ENCODE measurements at regions not wholly inside any gene's neighbourhood (a gene's known extent, or its start where the extent isn't known, plus 50 kb on each side); places are given as distances from the start of the nearest gene placed in this dataset.

DNA sequence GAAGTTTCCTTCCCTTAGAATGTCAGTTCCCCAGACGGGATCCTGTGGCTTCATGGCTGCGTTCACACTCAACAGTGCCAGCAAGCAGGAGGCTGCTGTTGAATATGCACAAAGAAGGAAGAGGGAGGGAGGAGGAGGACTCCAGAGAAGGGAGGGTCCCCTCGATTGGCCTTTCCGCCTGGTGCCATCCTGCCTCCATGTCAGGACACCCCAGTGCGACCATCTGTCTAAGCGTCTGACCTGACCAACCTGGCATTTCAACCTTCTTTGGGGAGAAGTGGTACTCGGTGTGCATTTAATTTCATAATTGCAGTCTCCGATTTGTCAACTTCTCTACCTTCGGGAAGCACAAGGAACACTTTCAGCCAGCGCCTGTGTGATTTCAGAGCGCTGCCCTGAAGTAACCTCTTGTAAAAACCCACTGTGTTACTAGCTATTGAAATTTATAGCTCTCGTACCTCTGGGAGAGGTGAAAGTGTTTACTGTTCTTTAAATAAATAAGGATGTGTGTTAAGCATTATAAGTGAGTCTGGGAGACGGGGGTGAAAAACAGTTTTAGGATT is 1491.9 kb downstream of the TBC1D22A start:
- no peak overlapping the region for H3K9ac ChIP-seq (ENCODE audit: low read length)
- ATAC-seq (no peak), DNase-seq (no peak)
- H3K79me2 ChIP-seq (ENCODE audit: low read length): no peaks in the 10 kb centered on the region
- no peaks in the 10 kb centered on the region for H3K9me2 ChIP-seq (replicated peaks; ENCODE audit: low read length)
- H3K27me3 ChIP-seq (ENCODE audit: low read length): 0 out of 2 replicates have a peak, but pooled peaks cover 6% of the 10 kb centered on the region
- no peaks in the 10 kb centered on the region for H3K36me3 ChIP-seq (ENCODE audit: low read depth, low read length)
- no peaks in the 10 kb centered on the region for H3F3A ChIP-seq (ENCODE audit: low read length, unreplicated experiment)
- H3K27ac ChIP-seq (ENCODE audit: low read length): no peak overlapping the region
- TF ChIP-seq, protein P1, sequence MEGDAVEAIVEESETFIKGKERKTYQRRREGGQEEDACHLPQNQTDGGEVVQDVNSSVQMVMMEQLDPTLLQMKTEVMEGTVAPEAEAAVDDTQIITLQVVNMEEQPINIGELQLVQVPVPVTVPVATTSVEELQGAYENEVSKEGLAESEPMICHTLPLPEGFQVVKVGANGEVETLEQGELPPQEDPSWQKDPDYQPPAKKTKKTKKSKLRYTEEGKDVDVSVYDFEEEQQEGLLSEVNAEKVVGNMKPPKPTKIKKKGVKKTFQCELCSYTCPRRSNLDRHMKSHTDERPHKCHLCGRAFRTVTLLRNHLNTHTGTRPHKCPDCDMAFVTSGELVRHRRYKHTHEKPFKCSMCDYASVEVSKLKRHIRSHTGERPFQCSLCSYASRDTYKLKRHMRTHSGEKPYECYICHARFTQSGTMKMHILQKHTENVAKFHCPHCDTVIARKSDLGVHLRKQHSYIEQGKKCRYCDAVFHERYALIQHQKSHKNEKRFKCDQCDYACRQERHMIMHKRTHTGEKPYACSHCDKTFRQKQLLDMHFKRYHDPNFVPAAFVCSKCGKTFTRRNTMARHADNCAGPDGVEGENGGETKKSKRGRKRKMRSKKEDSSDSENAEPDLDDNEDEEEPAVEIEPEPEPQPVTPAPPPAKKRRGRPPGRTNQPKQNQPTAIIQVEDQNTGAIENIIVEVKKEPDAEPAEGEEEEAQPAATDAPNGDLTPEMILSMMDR (conservative IDR thresholded peaks at IDR 0.05; ENCODE audit: low read depth, low read length): no peak
- TF ChIP-seq EZH2phosphoT487 (IDR thresholded peaks at IDR 0.05; ENCODE audit: borderline replicate concordance, low read length) (no peak), EZH2 (IDR thresholded peaks at IDR 0.05; ENCODE audit: low read length, unreplicated experiment) (no peak)
- intact Hi-C loops (cut with micrococcal nuclease): no loop called here
- BruUV-seq (replicated peaks): no TSS peak
- H2AFZ ChIP-seq (ENCODE audit: low read length): no peak overlapping the region
- POLR2A ChIA-PET (ENCODE audit: unreplicated experiment): no interaction called here
- H3K4me1 ChIP-seq (ENCODE audit: insufficient read depth, low read length): no peaks in the 10 kb centered on the region
- H3K9me3 ChIP-seq (ENCODE audit: low read length): no peaks in the 10 kb centered on the region
- no peak overlapping the region for H3K4me3 ChIP-seq (ENCODE audit: low read length)
- H3K4me2 ChIP-seq (ENCODE audit: low read length): no peak overlapping the region
- CTCF ChIA-PET: no interaction called here
- H4K20me1 ChIP-seq (ENCODE audit: low read length): no peaks in the 10 kb centered on the region

DNA sequence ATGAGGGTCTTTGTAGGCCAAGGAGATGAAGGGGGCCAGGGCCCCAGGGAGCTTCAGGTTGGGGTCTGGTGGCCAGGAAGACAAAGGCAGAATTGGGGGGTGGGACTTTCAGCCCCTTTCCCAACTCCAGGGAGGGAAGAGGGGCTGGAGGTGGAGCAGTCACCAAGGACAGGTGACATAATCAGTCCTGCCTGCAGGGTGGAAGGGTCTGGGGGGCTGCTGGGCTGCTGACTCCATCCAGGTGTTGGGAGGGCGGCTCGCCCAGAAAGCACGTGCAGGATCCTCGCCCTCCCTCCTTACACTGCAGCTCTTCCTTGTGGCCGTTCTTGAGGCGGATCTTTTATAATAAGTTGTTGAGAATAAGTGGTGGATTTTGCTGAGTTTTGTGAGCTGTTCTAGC is 1491.1 kb downstream of the TBC1D22A start:
- DNase-seq (no peak), ATAC-seq (no peak)
- H3K4me3 ChIP-seq (ENCODE audit: low read length): no peak overlapping the region
- no peaks in the 10 kb centered on the region for H3K9me3 ChIP-seq (ENCODE audit: low read length)
- no peak overlapping the region for H3K4me2 ChIP-seq (ENCODE audit: low read length)
- no peaks in the 10 kb centered on the region for H3K4me1 ChIP-seq (ENCODE audit: insufficient read depth, low read length)
- POLR2A ChIA-PET (ENCODE audit: unreplicated experiment): no interaction called here
- H3K27ac ChIP-seq (ENCODE audit: low read length): no peak overlapping the region
- intact Hi-C loops (cut with micrococcal nuclease): no loop called here
- H3F3A ChIP-seq (ENCODE audit: low read length, unreplicated experiment): no peaks in the 10 kb centered on the region
- 0 out of 2 replicates have a peak, but pooled peaks cover 6% of the 10 kb centered on the region for H3K27me3 ChIP-seq (ENCODE audit: low read length)
- H3K79me2 ChIP-seq (ENCODE audit: low read length): no peaks in the 10 kb centered on the region
- no peaks in the 10 kb centered on the region for H3K36me3 ChIP-seq (ENCODE audit: low read depth, low read length)
- CTCF ChIA-PET: no interaction called here
- H3K9ac ChIP-seq (ENCODE audit: low read length): no peak overlapping the region
- BruUV-seq (replicated peaks): no TSS peak
- H2AFZ ChIP-seq (ENCODE audit: low read length): no peak overlapping the region
- TF ChIP-seq EZH2phosphoT487 (IDR thresholded peaks at IDR 0.05; ENCODE audit: borderline replicate concordance, low read length): no peak
- TF ChIP-seq, protein P1 (conservative IDR thresholded peaks at IDR 0.05; ENCODE audit: low read depth, low read length): no peak
- no peak for TF ChIP-seq EZH2 (IDR thresholded peaks at IDR 0.05; ENCODE audit: low read length, unreplicated experiment)
- no peaks in the 10 kb centered on the region for H3K9me2 ChIP-seq (replicated peaks; ENCODE audit: low read length)
- no peaks in the 10 kb centered on the region for H4K20me1 ChIP-seq (ENCODE audit: low read length)

DNA sequence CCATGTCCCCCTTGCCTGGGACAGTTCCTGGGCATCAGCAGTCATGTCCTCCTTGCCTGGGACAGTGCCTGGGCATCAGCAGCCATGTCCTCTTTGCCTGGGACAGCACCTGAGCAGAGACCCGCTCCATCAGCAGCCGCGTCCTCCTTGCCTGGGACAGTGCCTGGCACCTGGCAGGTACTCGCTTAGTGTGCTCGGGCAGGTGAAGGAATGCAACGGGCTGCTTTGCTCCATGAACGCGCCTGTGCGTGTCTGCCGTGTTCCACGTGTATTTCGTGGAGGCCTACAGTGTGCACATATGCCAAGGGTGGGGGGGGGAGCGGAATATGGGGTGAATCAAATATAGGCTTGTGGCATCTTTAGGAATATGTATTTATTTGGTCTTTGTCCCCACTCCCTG is 1490.7 kb downstream of the TBC1D22A start:
- H3K9me3 ChIP-seq (ENCODE audit: low read length): no peaks in the 10 kb centered on the region

More for the DNA sequence above, 1490.7 kb downstream of the TBC1D22A start:
- H3K36me3 ChIP-seq (ENCODE audit: low read depth, low read length): no peaks in the 10 kb centered on the region
- no peak overlapping the region for H2AFZ ChIP-seq (ENCODE audit: low read length)
- H3K27ac ChIP-seq (ENCODE audit: low read length): no peak overlapping the region
- H3K79me2 ChIP-seq (ENCODE audit: low read length): no peaks in the 10 kb centered on the region
- no peaks in the 10 kb centered on the region for H4K20me1 ChIP-seq (ENCODE audit: low read length)
- ChIA-PET CTCF (no interaction called here), POLR2A (ENCODE audit: unreplicated experiment) (no interaction called here)
- BruUV-seq (replicated peaks): no TSS peak
- H3K4me2 ChIP-seq (ENCODE audit: low read length): no peak overlapping the region
- TF ChIP-seq EZH2phosphoT487 (IDR thresholded peaks at IDR 0.05; ENCODE audit: borderline replicate concordance, low read length) (no peak), EZH2 (IDR thresholded peaks at IDR 0.05; ENCODE audit: low read length, unreplicated experiment) (no peak)
- TF ChIP-seq, protein P1 (conservative IDR thresholded peaks at IDR 0.05; ENCODE audit: low read depth, low read length): no peak
- H3K9me2 ChIP-seq (replicated peaks; ENCODE audit: low read length): no peaks in the 10 kb centered on the region
- H3K4me1 ChIP-seq (ENCODE audit: insufficient read depth, low read length): no peaks in the 10 kb centered on the region
- no peak overlapping the region for H3K4me3 ChIP-seq (ENCODE audit: low read length)
- DNase-seq (no peak), ATAC-seq (no peak)
- 0 out of 2 replicates have a peak, but pooled peaks cover 6% of the 10 kb centered on the region for H3K27me3 ChIP-seq (ENCODE audit: low read length)
- H3K9ac ChIP-seq (ENCODE audit: low read length): no peak overlapping the region
- intact Hi-C loops (cut with micrococcal nuclease): no loop called here
- no peaks in the 10 kb centered on the region for H3F3A ChIP-seq (ENCODE audit: low read length, unreplicated experiment)

All from PC-3 (cell line).